ENCODE measurements at regions not wholly inside any gene's neighbourhood (a gene's known extent, or its start where the extent isn't known, plus 50 kb on each side); places are given as distances from the start of the nearest gene placed in this dataset.

GRCh38 chr22:49627217-49628181 lies 200.2 kb downstream of the BRD1 start:
- H3K9me2 ChIP-seq (replicated peaks; ENCODE audit: insufficient read depth, low read length): no peaks in the 10 kb centered on the region
- H3K27ac ChIP-seq (ENCODE audit: low read depth, low read length): no peak overlapping the region
- peaks cover 3% of the 10 kb centered on the region; the same call in 1 of the 2 replicates for H3K79me2 ChIP-seq (ENCODE audit: insufficient read depth, low read length)
- no peak overlapping the region for H2AFZ ChIP-seq (ENCODE audit: low read depth, low read length, severe bottlenecking)
- TF ChIP-seq EZH2phosphoT487 (conservative IDR thresholded peaks at IDR 0.05; ENCODE audit: low read length): no peak
- no peak for TF ChIP-seq CTCF (IDR thresholded peaks at IDR 0.05; ENCODE audit: insufficient read depth, low read length, poor library complexity, severe bottlenecking)
- no peak overlapping the region for H3K9ac ChIP-seq (ENCODE audit: low read length)
- H4K20me1 ChIP-seq (ENCODE audit: low read depth, low read length): no peaks in the 10 kb centered on the region
- H3K4me2 ChIP-seq (ENCODE audit: low read depth, low read length, poor library complexity, severe bottlenecking): no peak overlapping the region
- no peaks in the 10 kb centered on the region for H3F3A ChIP-seq (ENCODE audit: insufficient read depth)
- H3K4me3 ChIP-seq (ENCODE audit: insufficient read depth, low read length, poor library complexity, severe bottlenecking): no peak overlapping the region
- H3K36me3 ChIP-seq (ENCODE audit: low read length): no peaks in the 10 kb centered on the region
- H3K9me3 ChIP-seq (ENCODE audit: insufficient read depth, low read length): no peaks in the 10 kb centered on the region
- no peaks in the 10 kb centered on the region for H3K27me3 ChIP-seq (ENCODE audit: low read length)

GRCh38 chr22:49626361-49627216 lies 201.1 kb downstream of the BRD1 start:
- Histone ChIP-seq H2AFZ (ENCODE audit: low read depth, low read length, severe bottlenecking) (no peak overlapping the region), H3K9ac (ENCODE audit: low read length) (no peak overlapping the region), H3K27me3 (ENCODE audit: low read length) (no peaks in the 10 kb centered on the region), H3K9me2 (replicated peaks; ENCODE audit: insufficient read depth, low read length) (no peaks in the 10 kb centered on the region), H3K4me3 (ENCODE audit: insufficient read depth, low read length, poor library complexity, severe bottlenecking) (no peak overlapping the region), H3K79me2 (ENCODE audit: insufficient read depth, low read length) (peaks cover 3% of the 10 kb centered on the region; the same call in 1 of the 2 replicates), H3F3A (ENCODE audit: insufficient read depth) (no peaks in the 10 kb centered on the region), H3K36me3 (ENCODE audit: low read length) (no peaks in the 10 kb centered on the region), H4K20me1 (ENCODE audit: low read depth, low read length) (no peaks in the 10 kb centered on the region), H3K9me3 (ENCODE audit: insufficient read depth, low read length) (no peaks in the 10 kb centered on the region), H3K27ac (ENCODE audit: low read depth, low read length) (no peak overlapping the region), H3K4me2 (ENCODE audit: low read depth, low read length, poor library complexity, severe bottlenecking) (no peak overlapping the region)
- TF ChIP-seq EZH2phosphoT487 (conservative IDR thresholded peaks at IDR 0.05; ENCODE audit: low read length) (no peak), CTCF (IDR thresholded peaks at IDR 0.05; ENCODE audit: insufficient read depth, low read length, poor library complexity, severe bottlenecking) (no peak)

- Histone ChIP-seq H3K9me3 (ENCODE audit: insufficient read depth, low read length) (no peaks in the 10 kb centered on the region), H3K9ac (ENCODE audit: low read length) (no peak overlapping the region), H3F3A (ENCODE audit: insufficient read depth) (no peaks in the 10 kb centered on the region), H3K36me3 (ENCODE audit: low read length) (no peaks in the 10 kb centered on the region), H3K27ac (ENCODE audit: low read depth, low read length) (no peak overlapping the region), H3K79me2 (ENCODE audit: insufficient read depth, low read length) (no peaks in the 10 kb centered on the region; the same call in 1 of the 2 replicates), H4K20me1 (ENCODE audit: low read depth, low read length) (no peaks in the 10 kb centered on the region), H2AFZ (ENCODE audit: low read depth, low read length, severe bottlenecking) (no peak overlapping the region), H3K9me2 (replicated peaks; ENCODE audit: insufficient read depth, low read length) (no peaks in the 10 kb centered on the region), H3K4me3 (ENCODE audit: insufficient read depth, low read length, poor library complexity, severe bottlenecking) (no peak overlapping the region), H3K27me3 (ENCODE audit: low read length) (no peaks in the 10 kb centered on the region), H3K4me2 (ENCODE audit: low read depth, low read length, poor library complexity, severe bottlenecking) (no peak overlapping the region)
- TF ChIP-seq EZH2phosphoT487 (conservative IDR thresholded peaks at IDR 0.05; ENCODE audit: low read length) (no peak), CTCF (IDR thresholded peaks at IDR 0.05; ENCODE audit: insufficient read depth, low read length, poor library complexity, severe bottlenecking) (no peak)
Measured at GRCh38 chr22:49624421-49625177, 203.1 kb downstream of the BRD1 start.
